HCT116 (cell line): ENCODE measurements at regions not wholly inside any gene's neighbourhood (a gene's known extent, or its start where the extent isn't known, plus 50 kb on each side); places are given as distances from the start of the nearest gene placed in this dataset.

Experiments used
- ATAC-seq: fragments of 200-7000 bp; cut with Tn5 transposase; 2 replicates; pipeline ENCODE4 v1.9.1; 2020; ENCODE audit warnings: mild to moderate bottlenecking, moderate library complexity
- BruUV-seq: library from RNA; stranded (reverse); fragments of 400-500 nt; replicated peaks from 2 replicates; lab custom pipeline; 2021; lab: Mats Ljungman, UMichigan
- CTCF ChIA-PET: fragments of 300-600 bp; sonication (Branson Sonifier 250); formaldehyde crosslinking; loops from one replicate; lab custom pipeline; 2021; ENCODE audit warnings: antibody characterized with exemption; lab: Charles Lee
- POLR2A ChIA-PET: fragments of 300-600, 350-600 bp; sonication (Branson Sonifier 250); formaldehyde crosslinking; loops from one replicate; lab custom pipeline; 2021; ENCODE audit warnings: antibody characterized with exemption; lab: Charles Lee
- RAD21 ChIA-PET, 2 experiments: fragments of 300-600 bp; sonication (Branson Sonifier 250); formaldehyde crosslinking; loops; one replicate each; lab custom pipeline; 2023; ENCODE audit warnings: low total read pairs in 2 of 2; ENCODE audit not compliant: uncharacterized antibody in 2 of 2, unreplicated experiment in 2 of 2, low non-redundant PET in 1 of 2; lab: Charles Lee
- DNase-seq: peaks from one replicate; pipeline ENCODE4 v3.0.0-alpha.2; 2010; ENCODE audit warnings: low read depth, low spot score
- H2AFZ ChIP-seq: fragments of 200-600 bp; shearing (Covaris generic), sonication (generic); 2 replicates; pipeline ENCODE4 v1.6.1; 2017; ENCODE audit warnings: low read depth, mixed run types, mixed read lengths, antibody characterized with exemption, low read length; ENCODE audit not compliant: poor library complexity, severe bottlenecking
- H3K27ac ChIP-seq: 2 replicates; pipeline ENCODE4 v1.5.1; 2012; ENCODE audit warnings: low read depth, low read length
- H3K27me3 ChIP-seq: fragments of 200-600 bp; sonication (generic); 2 replicates; pipeline ENCODE4 v1.6.1; 2016; ENCODE audit warnings: mixed run types, low read length, mixed read lengths; ENCODE audit not compliant: insufficient read depth
- H3K36me3 ChIP-seq, 2 experiments: fragments of 200-500 bp in 1 of 2; fragments of 200-600 bp in 1 of 2; sonication (Bioruptor generic) in 1 of 2; sonication (generic) in 1 of 2; 2 replicates each; pipeline versions ENCODE4 v1.5.1 to v1.6.1; 2014 to 2016; ENCODE audit warnings: low read length in 2 of 2, inconsistent platforms in 1 of 2, mixed read lengths in 1 of 2, mixed run types in 1 of 2; ENCODE audit not compliant: insufficient read depth in 2 of 2, control insufficient read depth in 1 of 2
- H3K4me1 ChIP-seq, 2 experiments: fragments of 200-600 bp in 1 of 2; sonication (generic) in 1 of 2; 2 replicates each; pipeline versions ENCODE4 v1.5.1 to v1.6.1; 2012 to 2017; ENCODE audit warnings: low read length in 2 of 2, inconsistent platforms in 1 of 2, mild to moderate bottlenecking in 1 of 2, mixed read lengths in 1 of 2, mixed run types in 1 of 2, moderate library complexity in 1 of 2; ENCODE audit not compliant: insufficient read depth in 2 of 2, control insufficient read depth in 1 of 2
- H3K4me2 ChIP-seq: fragments of 200-600 bp; sonication (generic); 2 replicates; pipeline ENCODE4 v1.6.1; 2017; ENCODE audit warnings: mixed run types, low read length, mixed read lengths
- H3K4me3 ChIP-seq, 2 experiments: fragments of 200-600 bp in 1 of 2; sonication (generic) in 1 of 2; replicated peaks in 1 of 2; 2 replicates each; pipeline ENCODE4 v1.5.1; 2011 to 2016; ENCODE audit warnings: low read length in 2 of 2, control low read depth in 1 of 2, low read depth in 1 of 2, mild to moderate bottlenecking in 1 of 2, mixed read lengths in 1 of 2, mixed run types in 1 of 2
- H3K79me2 ChIP-seq: fragments of 200-600 bp; sonication (generic); 2 replicates; pipeline ENCODE4 v1.6.1; 2017; ENCODE audit warnings: mild to moderate bottlenecking, mixed run types, low read length, moderate library complexity, mixed read lengths; ENCODE audit not compliant: insufficient read depth
- H3K9ac ChIP-seq: fragments of 200-600 bp; sonication (generic); 2 replicates; pipeline ENCODE4 v1.6.1; 2016; ENCODE audit warnings: low read length, mixed read lengths
- H3K9me2 ChIP-seq: fragments of 200-600 bp; sonication (generic), shearing (Covaris generic); 2 replicates; pipeline ENCODE4 v1.6.1; 2017; ENCODE audit warnings: mixed run types, mild to moderate bottlenecking, moderate library complexity; ENCODE audit not compliant: insufficient read depth
- H3K9me3 ChIP-seq, 2 experiments: fragments of 200-500 bp in 1 of 2; fragments of 200-600 bp in 1 of 2; sonication (Bioruptor generic) in 1 of 2; sonication (generic) in 1 of 2; 2 replicates each; pipeline ENCODE4 v1.6.1; 2014 to 2017; ENCODE audit warnings: low read length in 2 of 2, mixed read lengths in 2 of 2, inconsistent platforms in 1 of 2, low read depth in 1 of 2, mild to moderate bottlenecking in 1 of 2, mixed run types in 1 of 2, moderate library complexity in 1 of 2; ENCODE audit not compliant: control insufficient read depth in 1 of 2, insufficient read depth in 1 of 2
- H4K20me1 ChIP-seq: fragments of 200-600 bp; sonication (generic), shearing (Covaris generic); 2 replicates; pipeline ENCODE4 v1.6.1; 2017; ENCODE audit warnings: mixed run types, mild to moderate bottlenecking, moderate library complexity; ENCODE audit not compliant: insufficient read depth
- CEBPB ChIP-seq: IDR thresholded peaks from 2 replicates; pipeline ENCODE4 v1.6.1; 2012; ENCODE audit warnings: low read depth
- EZH2 ChIP-seq: fragments of 200-600 bp; sonication (generic); IDR thresholded peaks from 2 replicates; pipeline ENCODE4 v1.6.1; 2017; ENCODE audit warnings: antibody characterized with exemption, mixed run types
- EZH2phosphoT487 ChIP-seq: fragments of 200-600 bp; IDR thresholded peaks from 2 replicates; pipeline ENCODE4 v1.6.1; 2018; ENCODE audit warnings: antibody characterized with exemption, borderline replicate concordance
- FOSL1 ChIP-seq: IDR thresholded peaks from 2 replicates; pipeline ENCODE4 v1.6.1; 2012; ENCODE audit warnings: low read depth
- POLR2A ChIP-seq: IDR thresholded peaks from 2 replicates; pipeline ENCODE4 v1.7.0; 2011; ENCODE audit warnings: borderline replicate concordance; ENCODE audit not compliant: insufficient read depth, insufficient read length; ENCODE audit errors: extremely low read depth
- SP1 ChIP-seq: IDR thresholded peaks from 2 replicates; pipeline ENCODE4 v1.6.1; 2012; ENCODE audit warnings: low read depth
- SRF ChIP-seq: IDR thresholded peaks from 2 replicates; pipeline ENCODE4 v1.6.1; 2012; ENCODE audit warnings: low read depth
- TCF7L2 ChIP-seq: IDR thresholded peaks from 2 replicates; pipeline ENCODE4 v1.7.0; 2011; ENCODE audit warnings: borderline replicate concordance, inconsistent platforms; ENCODE audit not compliant: insufficient read depth, insufficient read length; ENCODE audit errors: extremely low read depth
- YY1 ChIP-seq: IDR thresholded peaks from 2 replicates; pipeline ENCODE4 v1.6.1; 2011; ENCODE audit warnings: low read length, low read depth, moderate library complexity, mild to moderate bottlenecking; ENCODE audit not compliant: insufficient replicate concordance; ENCODE audit errors: extremely low read depth
- ZFX ChIP-seq: fragments of 450-650 bp; IDR thresholded peaks from 2 replicates; pipeline ENCODE4 v1.6.1; 2017
- intact Hi-C: fragments of 100-400 bp; cut with micrococcal nuclease; formaldehyde crosslinking; loops from 2 replicates; pipeline ENCODE4 v1.10.0; 2022
- TF ChIP-seq, protein P1 (sequence below): IDR thresholded peaks from 2 replicates; pipeline ENCODE4 v1.6.1; 2011; ENCODE audit warnings: mild to moderate bottlenecking, low read length, moderate library complexity; ENCODE audit not compliant: insufficient replicate concordance; ENCODE audit errors: extremely low read depth
- TF ChIP-seq, protein P2 (sequence below), 3 experiments: fragments of 200-600 bp in 1 of 3; sonication (generic) in 1 of 3; IDR thresholded peaks in 2 of 3; conservative IDR thresholded peaks in 1 of 3; 2 replicates each; pipeline ENCODE4 v1.5.1; 2012 to 2017; ENCODE audit warnings: low read depth in 2 of 3, low read length in 2 of 3, antibody characterized with exemption in 1 of 3, borderline replicate concordance in 1 of 3, control low read depth in 1 of 3, mild to moderate bottlenecking in 1 of 3, mixed read lengths in 1 of 3, mixed run types in 1 of 3, moderate library complexity in 1 of 3; ENCODE audit not compliant: insufficient read depth in 1 of 3

- H3K4me1 ChIP-seq: no peaks in the 10 kb centered on the region
- H3K4me2 ChIP-seq: no peak overlapping the region
- DNase-seq: no peak
- intact Hi-C loops: no loop called here
- no peaks in the 10 kb centered on the region for H3K9me2 ChIP-seq
- ATAC-seq: no peak
- H4K20me1 ChIP-seq: no peaks in the 10 kb centered on the region
- H3K27ac ChIP-seq: no peak overlapping the region
- H3K36me3 ChIP-seq: no peaks in the 10 kb centered on the region
- RAD21 ChIA-PET: no interaction called here
- H3K27me3 ChIP-seq: no peaks in the 10 kb centered on the region
- H2AFZ ChIP-seq: no peak overlapping the region
- H3K9ac ChIP-seq: no peak overlapping the region
- H3K4me3 ChIP-seq: no peak overlapping the region
- no peak for TF ChIP-seq EZH2phosphoT487
- TF ChIP-seq, protein P1, sequence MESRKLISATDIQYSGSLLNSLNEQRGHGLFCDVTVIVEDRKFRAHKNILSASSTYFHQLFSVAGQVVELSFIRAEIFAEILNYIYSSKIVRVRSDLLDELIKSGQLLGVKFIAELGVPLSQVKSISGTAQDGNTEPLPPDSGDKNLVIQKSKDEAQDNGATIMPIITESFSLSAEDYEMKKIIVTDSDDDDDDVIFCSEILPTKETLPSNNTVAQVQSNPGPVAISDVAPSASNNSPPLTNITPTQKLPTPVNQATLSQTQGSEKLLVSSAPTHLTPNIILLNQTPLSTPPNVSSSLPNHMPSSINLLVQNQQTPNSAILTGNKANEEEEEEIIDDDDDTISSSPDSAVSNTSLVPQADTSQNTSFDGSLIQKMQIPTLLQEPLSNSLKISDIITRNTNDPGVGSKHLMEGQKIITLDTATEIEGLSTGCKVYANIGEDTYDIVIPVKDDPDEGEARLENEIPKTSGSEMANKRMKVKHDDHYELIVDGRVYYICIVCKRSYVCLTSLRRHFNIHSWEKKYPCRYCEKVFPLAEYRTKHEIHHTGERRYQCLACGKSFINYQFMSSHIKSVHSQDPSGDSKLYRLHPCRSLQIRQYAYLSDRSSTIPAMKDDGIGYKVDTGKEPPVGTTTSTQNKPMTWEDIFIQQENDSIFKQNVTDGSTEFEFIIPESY: no peak
- TF ChIP-seq SP1: no peak
- no peak for TF ChIP-seq FOSL1
- TF ChIP-seq, protein P2, sequence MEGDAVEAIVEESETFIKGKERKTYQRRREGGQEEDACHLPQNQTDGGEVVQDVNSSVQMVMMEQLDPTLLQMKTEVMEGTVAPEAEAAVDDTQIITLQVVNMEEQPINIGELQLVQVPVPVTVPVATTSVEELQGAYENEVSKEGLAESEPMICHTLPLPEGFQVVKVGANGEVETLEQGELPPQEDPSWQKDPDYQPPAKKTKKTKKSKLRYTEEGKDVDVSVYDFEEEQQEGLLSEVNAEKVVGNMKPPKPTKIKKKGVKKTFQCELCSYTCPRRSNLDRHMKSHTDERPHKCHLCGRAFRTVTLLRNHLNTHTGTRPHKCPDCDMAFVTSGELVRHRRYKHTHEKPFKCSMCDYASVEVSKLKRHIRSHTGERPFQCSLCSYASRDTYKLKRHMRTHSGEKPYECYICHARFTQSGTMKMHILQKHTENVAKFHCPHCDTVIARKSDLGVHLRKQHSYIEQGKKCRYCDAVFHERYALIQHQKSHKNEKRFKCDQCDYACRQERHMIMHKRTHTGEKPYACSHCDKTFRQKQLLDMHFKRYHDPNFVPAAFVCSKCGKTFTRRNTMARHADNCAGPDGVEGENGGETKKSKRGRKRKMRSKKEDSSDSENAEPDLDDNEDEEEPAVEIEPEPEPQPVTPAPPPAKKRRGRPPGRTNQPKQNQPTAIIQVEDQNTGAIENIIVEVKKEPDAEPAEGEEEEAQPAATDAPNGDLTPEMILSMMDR (IDR thresholded peaks at IDR 0.05 in 2 of 3, conservative IDR thresholded peaks at IDR 0.05 in 1 of 3; ENCODE audit: borderline replicate concordance in 1 of 3, insufficient read depth in 1 of 3, low read depth in 2 of 3, low read length in 2 of 3): no peak
- TF ChIP-seq TCF7L2: no peak
- no peak for TF ChIP-seq YY1
- no peak for TF ChIP-seq POLR2A
- no peak for TF ChIP-seq EZH2
- TF ChIP-seq SRF: no peak
- no peak for TF ChIP-seq CEBPB
- no peak for TF ChIP-seq ZFX
- no peaks in the 10 kb centered on the region for H3K79me2 ChIP-seq
- H3K9me3 ChIP-seq: peaks cover 0 to 5% of the 10 kb centered on the region in 2 experiments; a peak in 1 of 4 replicates
- POLR2A ChIA-PET: no interaction called here
- CTCF ChIA-PET: no interaction called here
- BruUV-seq: no TSS peak
Measured at GRCh38 chr11:115656041-115656440, 151.8 kb upstream of the CADM1 start.
